ENCODE measurements at regions not wholly inside any gene's neighbourhood (a gene's known extent, or its start where the extent isn't known, plus 50 kb on each side); places are given as distances from the start of the nearest gene placed in this dataset.

- H3K27ac Mint-ChIP-seq: no peak overlapping the region
- no peaks in the 10 kb centered on the region for H3K9me3 Mint-ChIP-seq
- WGBS (ENCODE audit: insufficient coverage): 91% methylated on average over 2 of the region's 5 CpGs
- no peaks in the 10 kb centered on the region for H3K27me3 ChIP-seq (ENCODE audit: control insufficient read depth, insufficient read depth, low read length)
- H3K4me1 Mint-ChIP-seq: no peaks in the 10 kb centered on the region
- TF ChIP-seq CTCF (IDR thresholded peaks at IDR 0.05): no peak
- H3K27me3 Mint-ChIP-seq (ENCODE audit: low read depth in 2 of 2): peaks cover 0 to 4% of the 10 kb centered on the region in 2 donors
- H3K4me1 ChIP-seq (ENCODE audit: control insufficient read depth, insufficient read depth, low read length): no peaks in the 10 kb centered on the region
- no peak overlapping the region for H3K4me3 ChIP-seq (ENCODE audit: low read length)
- DNase-seq (no peak), ATAC-seq (no peak)
- H3K36me3 Mint-ChIP-seq: no peaks in the 10 kb centered on the region
- no peaks in the 10 kb centered on the region for H3K36me3 ChIP-seq (ENCODE audit: control insufficient read depth, insufficient read depth, low read length)
- H3K27ac ChIP-seq (ENCODE audit: low read length): no peak overlapping the region
- intact Hi-C loops (cut with micrococcal nuclease): no loop called here
- H3K4me3 Mint-ChIP-seq: no peak overlapping the region
- H3K9me3 ChIP-seq (ENCODE audit: control insufficient read depth, insufficient read depth, low read length): no peaks in the 10 kb centered on the region
Measured at GRCh38 chr2:66689456-66690051, 254.6 kb downstream of the MEIS1 start.

- DNase-seq: no peak
- no peak overlapping the region for H3K4me3 Mint-ChIP-seq
- Histone ChIP-seq H3K4me1 (ENCODE audit: control insufficient read depth, insufficient read depth, low read length) (no peaks in the 10 kb centered on the region), H3K9me3 (ENCODE audit: control insufficient read depth, insufficient read depth, low read length) (no peaks in the 10 kb centered on the region), H3K27ac (ENCODE audit: low read length) (no peak overlapping the region), H3K27me3 (ENCODE audit: control insufficient read depth, insufficient read depth, low read length) (no peaks in the 10 kb centered on the region), H3K4me3 (ENCODE audit: low read length) (no peak overlapping the region), H3K36me3 (ENCODE audit: control insufficient read depth, insufficient read depth, low read length) (no peaks in the 10 kb centered on the region)
- peaks cover 0 to 4% of the 10 kb centered on the region in 2 donors for H3K27me3 Mint-ChIP-seq (ENCODE audit: low read depth in 2 of 2)
- no peak overlapping the region for H3K27ac Mint-ChIP-seq
- no peaks in the 10 kb centered on the region for H3K4me1 Mint-ChIP-seq
- ATAC-seq: no peak
- no peaks in the 10 kb centered on the region for H3K9me3 Mint-ChIP-seq
- no peak for TF ChIP-seq CTCF (IDR thresholded peaks at IDR 0.05)
- intact Hi-C loops (cut with micrococcal nuclease): no loop called here
- no peaks in the 10 kb centered on the region for H3K36me3 Mint-ChIP-seq
- WGBS (ENCODE audit: insufficient coverage): 88% methylated on average over 9 of the region's 10 CpGs
Measured at GRCh38 chr2:66691031-66691965, 256.4 kb downstream of the MEIS1 start.

- Histone ChIP-seq H3K27ac (ENCODE audit: low read length) (no peak overlapping the region), H3K4me3 (ENCODE audit: low read length) (no peak overlapping the region), H3K27me3 (ENCODE audit: control insufficient read depth, insufficient read depth, low read length) (no peaks in the 10 kb centered on the region), H3K36me3 (ENCODE audit: control insufficient read depth, insufficient read depth, low read length) (no peaks in the 10 kb centered on the region), H3K9me3 (ENCODE audit: control insufficient read depth, insufficient read depth, low read length) (no peaks in the 10 kb centered on the region), H3K4me1 (ENCODE audit: control insufficient read depth, insufficient read depth, low read length) (no peaks in the 10 kb centered on the region)
- Mint-ChIP-seq H3K36me3 (no peaks in the 10 kb centered on the region), H3K27ac (no peak overlapping the region), H3K9me3 (no peaks in the 10 kb centered on the region), H3K4me1 (no peaks in the 10 kb centered on the region), H3K27me3 (ENCODE audit: low read depth in 2 of 2) (peaks cover 0 to 4% of the 10 kb centered on the region in 2 donors), H3K4me3 (no peak overlapping the region)
- no peak for TF ChIP-seq CTCF (IDR thresholded peaks at IDR 0.05)
- ATAC-seq (no peak), DNase-seq (no peak)
- 96% methylated on average over 2 of the region's 7 CpGs for WGBS (ENCODE audit: insufficient coverage)
- intact Hi-C loops (cut with micrococcal nuclease): no loop called here
Measured at GRCh38 chr2:66692521-66693054, 257.7 kb downstream of the MEIS1 start.

Measured in natural killer cell (primary cell).